Tibial artery (tissue), 4 donors: ENCODE measurements at regions not wholly inside any gene's neighbourhood (a gene's known extent, or its start where the extent isn't known, plus 50 kb on each side); places are given as distances from the start of the nearest gene placed in this dataset.
A peak's percentile ranks its signal among the peaks of the same experiment; 100 is the strongest.

Source experiments
- DNase-seq, 2 donors: peaks; one replicate each; pipeline ENCODE4 v3.0.0-alpha.2; 2019
- H3K27ac ChIP-seq, 2 donors: fragments of 200-600 bp; sonication (generic) in 1 of 2; 1 replicate in 1 of 2; 2 replicates in 1 of 2; pipeline ENCODE4 v1.5.1; 2018 to 2019; ENCODE audit warnings: mild to moderate bottlenecking in 1 of 2
- H3K27me3 ChIP-seq, 2 donors: fragments of 200-600 bp; sonication (generic) in 1 of 2; one replicate each; pipeline versions ENCODE4 v1.5.1 to v1.6.0; 2016 to 2019
- H3K36me3 ChIP-seq, 3 donors: fragments of 200-600 bp; sonication (generic) in 2 of 3; one replicate each; pipeline ENCODE4 v1.5.1; 2016 to 2019; ENCODE audit warnings: mild to moderate bottlenecking in 2 of 3
- H3K4me1 ChIP-seq, 4 donors: fragments of 200-600 bp; sonication (generic) in 2 of 4; 1 replicate in 3 of 4; 2 replicates in 1 of 4; pipeline ENCODE4 v1.5.1; 2016 to 2019
- H3K4me3 ChIP-seq, 2 donors: fragments of 200-600 bp; sonication (generic) in 1 of 2; 1 replicate in 1 of 2; 2 replicates in 1 of 2; pipeline ENCODE4 v1.5.1; 2018 to 2019; ENCODE audit warnings: mild to moderate bottlenecking in 2 of 2
- H3K9me3 ChIP-seq, 3 donors: fragments of 200-600 bp; sonication (generic) in 1 of 3; one replicate each; pipeline ENCODE4 v1.5.1; 2016 to 2019
- intact Hi-C: fragments of 100-400 bp; cut with DNase I; formaldehyde crosslinking; loops from one replicate; pipeline ENCODE4 v1.15.0; 2023; ENCODE audit warnings: low total_unique reads
- TF ChIP-seq, protein P1 (sequence below), 2 experiments: fragments of 200-600 bp in 1 of 2; fragments of 450-650 bp in 1 of 2; IDR thresholded peaks; one replicate each; pipeline ENCODE4 v1.5.1; 2017 to 2019; ENCODE audit warnings: antibody characterized with exemption in 2 of 2, mild to moderate bottlenecking in 1 of 2, moderate library complexity in 1 of 2

DNA sequence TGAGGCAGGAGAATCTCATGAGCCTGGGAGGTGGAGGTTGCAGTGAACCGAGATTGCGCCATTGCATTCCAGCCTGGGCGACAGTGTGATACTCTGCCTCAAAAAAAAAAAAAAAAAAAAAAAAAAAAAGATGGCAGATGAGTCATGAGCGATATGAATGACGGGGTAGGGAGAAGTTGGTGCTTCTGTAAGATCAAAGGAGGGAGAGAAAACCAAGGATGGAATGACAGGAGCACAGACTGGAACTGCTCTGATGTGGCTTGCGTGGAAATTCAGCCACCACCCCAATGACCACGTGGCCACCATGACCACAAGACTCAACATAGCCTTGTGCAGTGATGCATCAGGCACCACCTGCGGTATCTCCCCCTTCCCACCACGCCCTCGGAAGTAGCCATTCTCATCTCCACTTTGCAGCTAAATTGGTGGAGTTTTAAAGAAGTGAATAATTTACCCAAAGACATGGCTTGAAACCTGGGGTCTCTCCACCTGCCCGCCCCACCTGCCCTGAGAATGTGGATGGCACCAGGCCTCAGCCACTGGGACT, 96.0 kb downstream of the ACKR3 start:
- Histone ChIP-seq H3K4me3 (no peak overlapping the region), H3K4me1 (peaks cover 0 to 38% (median 33%) of the 10 kb centered on the region in 4 donors), H3K27me3 (no peaks in the 10 kb centered on the region), H3K9me3 (peaks cover 0 to 9% (median 0%) of the 10 kb centered on the region in 3 donors), H3K36me3 (no peaks in the 10 kb centered on the region), H3K27ac (no peak overlapping the region)
- intact Hi-C loops, result no loop called here
- TF ChIP-seq, protein P1, sequence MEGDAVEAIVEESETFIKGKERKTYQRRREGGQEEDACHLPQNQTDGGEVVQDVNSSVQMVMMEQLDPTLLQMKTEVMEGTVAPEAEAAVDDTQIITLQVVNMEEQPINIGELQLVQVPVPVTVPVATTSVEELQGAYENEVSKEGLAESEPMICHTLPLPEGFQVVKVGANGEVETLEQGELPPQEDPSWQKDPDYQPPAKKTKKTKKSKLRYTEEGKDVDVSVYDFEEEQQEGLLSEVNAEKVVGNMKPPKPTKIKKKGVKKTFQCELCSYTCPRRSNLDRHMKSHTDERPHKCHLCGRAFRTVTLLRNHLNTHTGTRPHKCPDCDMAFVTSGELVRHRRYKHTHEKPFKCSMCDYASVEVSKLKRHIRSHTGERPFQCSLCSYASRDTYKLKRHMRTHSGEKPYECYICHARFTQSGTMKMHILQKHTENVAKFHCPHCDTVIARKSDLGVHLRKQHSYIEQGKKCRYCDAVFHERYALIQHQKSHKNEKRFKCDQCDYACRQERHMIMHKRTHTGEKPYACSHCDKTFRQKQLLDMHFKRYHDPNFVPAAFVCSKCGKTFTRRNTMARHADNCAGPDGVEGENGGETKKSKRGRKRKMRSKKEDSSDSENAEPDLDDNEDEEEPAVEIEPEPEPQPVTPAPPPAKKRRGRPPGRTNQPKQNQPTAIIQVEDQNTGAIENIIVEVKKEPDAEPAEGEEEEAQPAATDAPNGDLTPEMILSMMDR (IDR thresholded peaks at IDR 0.05), result no peak
- DNase-seq, result peak in 1 of 2 donors; percentile 34

DNA sequence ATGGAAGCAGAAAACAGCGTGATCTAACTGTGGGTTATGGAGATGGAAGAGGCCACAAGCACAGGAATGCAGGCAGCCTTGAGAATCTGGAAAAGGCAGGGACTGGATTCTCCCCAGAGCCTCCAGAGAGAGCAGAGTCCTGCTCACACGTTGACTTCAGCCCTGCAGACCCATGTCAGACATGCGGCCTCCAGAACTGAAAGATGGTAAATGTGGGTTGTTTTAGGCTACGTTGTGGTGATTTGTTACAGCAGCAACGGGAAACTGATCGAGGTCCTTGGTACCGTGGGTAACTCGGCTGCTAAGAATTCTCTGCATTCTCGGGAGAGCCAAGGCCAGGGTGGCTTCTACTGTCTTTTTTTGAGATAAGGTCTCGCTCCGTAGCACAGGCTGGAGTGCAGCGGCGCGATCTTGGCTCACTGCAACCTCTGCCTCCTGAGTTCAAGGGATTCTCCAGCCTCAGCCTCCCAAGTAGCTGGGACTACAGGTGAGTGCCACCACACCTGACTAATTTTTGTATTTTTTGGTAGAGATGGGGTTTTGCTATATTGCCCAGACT, 97.1 kb downstream of the ACKR3 start:
- H3K27me3 ChIP-seq, result no peaks in the 10 kb centered on the region
- TF ChIP-seq, protein P1 (IDR thresholded peaks at IDR 0.05), result no peak
- no peak overlapping the region for H3K27ac ChIP-seq
- intact Hi-C loops, result no loop called here
- peak in 1 of 2 donors; percentile 35 for DNase-seq
- no peak overlapping the region for H3K4me3 ChIP-seq
- H3K36me3 ChIP-seq, result no peaks in the 10 kb centered on the region
- H3K4me1 ChIP-seq, result peaks cover 0 to 28% (median 24%) of the 10 kb centered on the region in 4 donors
- H3K9me3 ChIP-seq, result peaks cover 0 to 9% (median 0%) of the 10 kb centered on the region in 3 donors

DNA sequence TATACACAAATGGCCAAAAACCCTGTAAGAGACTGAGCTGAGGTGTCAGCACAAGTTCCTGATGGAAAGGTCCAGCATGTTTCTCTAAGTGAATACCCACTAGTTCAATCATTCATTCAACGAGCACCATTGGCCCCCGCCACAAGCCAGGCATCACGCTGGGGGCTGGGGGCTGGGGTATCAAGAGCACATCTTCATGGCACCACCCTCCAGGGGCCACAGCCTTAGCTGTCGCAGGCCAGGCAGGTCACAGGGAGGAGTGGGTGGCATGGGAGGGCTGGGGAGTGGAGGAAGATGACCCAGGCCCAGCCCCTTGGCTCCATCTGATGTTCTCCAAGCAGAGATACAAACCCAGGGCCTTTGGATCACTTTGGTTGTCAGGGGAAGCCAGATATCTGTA, 97.9 kb downstream of the ACKR3 start:
- DNase-seq, result peak; percentile 17 to 45
- intact Hi-C loops, result no loop called here
- Histone ChIP-seq H3K27ac (no peak overlapping the region), H3K9me3 (peaks cover 0 to 9% (median 0%) of the 10 kb centered on the region in 3 donors), H3K4me1 (peaks cover 0 to 20% (median 17%) of the 10 kb centered on the region in 4 donors), H3K4me3 (no peak overlapping the region), H3K27me3 (no peaks in the 10 kb centered on the region), H3K36me3 (no peaks in the 10 kb centered on the region)
- TF ChIP-seq, protein P1 (IDR thresholded peaks at IDR 0.05), result no peak

DNA sequence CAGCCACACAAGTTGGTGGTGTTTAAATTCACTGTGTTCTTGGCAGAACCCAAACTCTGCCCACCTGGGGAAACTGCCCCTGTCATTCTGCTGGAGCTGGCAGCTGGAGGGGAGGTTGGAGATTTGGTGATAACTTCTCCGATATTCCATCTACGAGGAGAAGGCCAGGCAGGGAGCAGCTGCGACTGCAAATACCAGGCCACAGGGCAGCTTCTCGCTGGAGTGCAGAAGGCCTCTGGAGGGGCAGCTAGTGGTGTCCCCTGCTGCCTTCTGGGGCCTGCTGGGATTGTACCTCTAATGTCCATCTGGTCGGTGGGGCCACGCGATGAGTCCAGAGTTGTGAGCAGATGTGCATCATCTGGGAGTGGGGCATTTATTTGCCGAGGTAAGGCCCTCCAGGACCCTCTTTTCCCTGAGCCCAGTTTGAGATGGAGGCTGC, 98.9 kb downstream of the ACKR3 start:
- Histone ChIP-seq H3K9me3 (peaks cover 0 to 9% (median 0%) of the 10 kb centered on the region in 3 donors), H3K27me3 (no peaks in the 10 kb centered on the region), H3K4me3 (no peak overlapping the region), H3K4me1 (peaks cover 0 to 9% (median 6%) of the 10 kb centered on the region in 4 donors), H3K36me3 (no peaks in the 10 kb centered on the region), H3K27ac (no peak overlapping the region)
- intact Hi-C loops, result no loop called here
- TF ChIP-seq, protein P1 (IDR thresholded peaks at IDR 0.05), result no peak
- DNase-seq, result peak; percentile 10 to 50

DNA sequence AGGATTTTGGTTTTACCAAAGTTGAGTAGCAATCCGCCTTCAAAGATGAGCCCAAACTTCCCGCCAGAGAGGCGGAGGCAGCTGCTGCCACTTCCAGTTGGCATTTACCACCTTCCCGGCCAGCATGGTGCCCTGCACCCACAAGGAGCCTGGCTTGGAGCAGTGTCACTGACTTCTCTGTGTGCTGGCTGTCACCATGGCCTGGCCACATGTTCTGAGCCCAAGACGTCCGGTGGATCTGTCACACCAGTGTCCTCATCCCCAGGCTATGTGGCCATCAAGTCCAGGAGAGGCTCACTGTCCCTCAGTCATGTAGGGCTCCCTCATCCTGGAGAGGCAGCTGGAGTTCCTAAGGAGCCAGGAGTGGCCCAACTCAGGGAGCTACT, 100.6 kb downstream of the ACKR3 start:
- Histone ChIP-seq H3K36me3 (no peaks in the 10 kb centered on the region), H3K9me3 (peaks cover 0 to 9% (median 0%) of the 10 kb centered on the region in 3 donors), H3K4me1 (peaks cover 0 to 11% (median 4%) of the 10 kb centered on the region in 4 donors), H3K27me3 (no peaks in the 10 kb centered on the region), H3K27ac (no peak overlapping the region), H3K4me3 (no peak overlapping the region)
- TF ChIP-seq, protein P1 (IDR thresholded peaks at IDR 0.05), result no peak
- DNase-seq, result peak in 1 of 2 donors; percentile 40
- intact Hi-C loops, result no loop called here
